GM21737 (cell line): ENCODE measurements at regions not wholly inside any gene's neighbourhood (a gene's known extent, or its start where the extent isn't known, plus 50 kb on each side); places are given as distances from the start of the nearest gene placed in this dataset.
"Not testable (repeated sequence)": the region's sequence is repeated elsewhere in the genome, so short reads cannot be mapped to it uniquely, and the experiment has no call there.

Source experiments
- ATAC-seq: cut with Tn5 transposase; IDR thresholded peaks from one replicate; pipeline ENCODE4 v1.9.1; 2021; ENCODE audit warnings: mild to moderate bottlenecking, moderate library complexity; ENCODE audit not compliant: unreplicated experiment

GRCh38 chr20:56914532-56914931, 285.4 kb downstream of the TFAP2C start:
- no peak for ATAC-seq

- no peak for ATAC-seq
These were observed 287.2 kb downstream of the TFAP2C start for GRCh38 chr20:56916345-56916622.

GRCh38 chr20:56920041-56920440, 290.9 kb downstream of the TFAP2C start:
- ATAC-seq: not testable (repeated sequence)

GRCh38 chr20:56922497-56922896, 293.4 kb downstream of the TFAP2C start:
- ATAC-seq: no peak

GRCh38 chr20:56924292-56925081, 295.4 kb downstream of the TFAP2C start:
- ATAC-seq: no peak

- no peak for ATAC-seq
These were observed 296.1 kb downstream of the TFAP2C start for GRCh38 chr20:56925082-56925830.

- no peak for ATAC-seq
These were observed 296.7 kb downstream of the TFAP2C start for GRCh38 chr20:56925831-56926170.

GRCh38 chr20:56926501-56926900, 297.4 kb downstream of the TFAP2C start:
- ATAC-seq: no peak

- no peak for ATAC-seq
These were observed 298.0 kb downstream of the TFAP2C start for GRCh38 chr20:56927127-56927526.

GRCh38 chr20:56928007-56928406, 298.9 kb downstream of the TFAP2C start:
- ATAC-seq: no peak

GRCh38 chr20:56929606-56930005, 300.5 kb downstream of the TFAP2C start:
- ATAC-seq: no peak

- no peak for ATAC-seq
These were observed 301.8 kb downstream of the TFAP2C start for GRCh38 chr20:56930876-56931275.

GRCh38 chr20:56932575-56933330, 303.6 kb downstream of the TFAP2C start:
- ATAC-seq: no peak

GRCh38 chr20:56933331-56933698, 304.2 kb downstream of the TFAP2C start:
- no peak for ATAC-seq

GRCh38 chr20:56934888-56935287, 305.8 kb downstream of the TFAP2C start:
- ATAC-seq: no peak

- ATAC-seq: no peak
These were observed 311.4 kb downstream of the TFAP2C start for GRCh38 chr20:56940466-56940865.

- ATAC-seq: no peak
These were observed 312.1 kb downstream of the TFAP2C start for GRCh38 chr20:56941101-56941686.

GRCh38 chr20:56943946-56944945, 315.1 kb downstream of the TFAP2C start:
- ATAC-seq: no peak

GRCh38 chr20:56945057-56945456, 316.0 kb downstream of the TFAP2C start:
- ATAC-seq: no peak

- ATAC-seq: no peak
These were observed 316.8 kb downstream of the TFAP2C start for GRCh38 chr20:56945901-56946300.
